ENCODE measurements at regions not wholly inside any gene's neighbourhood (a gene's known extent, or its start where the extent isn't known, plus 50 kb on each side); places are given as distances from the start of the nearest gene placed in this dataset.

GRCh38 chr15:70497661-70498060 is 265.7 kb downstream of the UACA start:
- H3K4me3 Mint-ChIP-seq, result no peak overlapping the region
- Histone ChIP-seq H3K9me3 (ENCODE audit: low read depth) (no peaks in the 10 kb centered on the region), H3K4me1 (peaks cover 16% of the 10 kb centered on the region), H3F3A (ENCODE audit: low read depth) (peaks cover 14% of the 10 kb centered on the region), H3K4me2 (no peak overlapping the region), H2AFZ (replicated peaks) (no peak overlapping the region), H3K27me3 (no peaks in the 10 kb centered on the region), H3K79me2 (ENCODE audit: low read depth) (no peaks in the 10 kb centered on the region), H3K9ac (no peak overlapping the region), H3K4me3 (no peak overlapping the region), H3K27ac (no peak overlapping the region), H3K36me3 (no peaks in the 10 kb centered on the region), H4K20me1 (ENCODE audit: low read depth) (no peaks in the 10 kb centered on the region)
- H3K9me3 Mint-ChIP-seq, result no peaks in the 10 kb centered on the region
- DNase-seq (ENCODE audit: low spot score), result no peak
- H3K27ac Mint-ChIP-seq, result peak overlapping the region; percentile 94
- TF ChIP-seq EZH2phosphoT487 (IDR thresholded peaks at IDR 0.05) (no peak), CTCF (IDR thresholded peaks at IDR 0.05) (no peak), EZH2 (IDR thresholded peaks at IDR 0.05) (no peak)
- peaks cover 36% of the 10 kb centered on the region for H3K4me1 Mint-ChIP-seq
- H3K27me3 Mint-ChIP-seq (ENCODE audit: insufficient read depth, low read depth), result peaks cover 12% of the 10 kb centered on the region
- H3K36me3 Mint-ChIP-seq, result no peaks in the 10 kb centered on the region

- no peaks in the 10 kb centered on the region for H3K36me3 ChIP-seq
- no peaks in the 10 kb centered on the region for H3K36me3 Mint-ChIP-seq
- H2AFZ ChIP-seq (replicated peaks), result no peak overlapping the region
- H3K27me3 ChIP-seq, result no peaks in the 10 kb centered on the region
- no peak overlapping the region for H3K4me3 Mint-ChIP-seq
- no peak overlapping the region for H3K4me2 ChIP-seq
- no peak for DNase-seq (ENCODE audit: low spot score)
- H3K9me3 Mint-ChIP-seq, result no peaks in the 10 kb centered on the region
- H3F3A ChIP-seq (ENCODE audit: low read depth), result peaks cover 14% of the 10 kb centered on the region
- H3K4me1 Mint-ChIP-seq, result peaks cover 41% of the 10 kb centered on the region
- H3K27ac ChIP-seq, result no peak overlapping the region
- H3K4me1 ChIP-seq, result peaks cover 16% of the 10 kb centered on the region
- H3K27me3 Mint-ChIP-seq (ENCODE audit: insufficient read depth, low read depth), result peaks cover 15% of the 10 kb centered on the region
- no peaks in the 10 kb centered on the region for H3K9me3 ChIP-seq (ENCODE audit: low read depth)
- no peak overlapping the region for H3K27ac Mint-ChIP-seq
- no peak overlapping the region for H3K4me3 ChIP-seq
- no peaks in the 10 kb centered on the region for H4K20me1 ChIP-seq (ENCODE audit: low read depth)
- no peaks in the 10 kb centered on the region for H3K79me2 ChIP-seq (ENCODE audit: low read depth)
- TF ChIP-seq EZH2phosphoT487 (IDR thresholded peaks at IDR 0.05), result no peak
- no peak for TF ChIP-seq CTCF (IDR thresholded peaks at IDR 0.05)
- TF ChIP-seq EZH2 (IDR thresholded peaks at IDR 0.05), result no peak
- no peak overlapping the region for H3K9ac ChIP-seq
These were observed 267.3 kb downstream of the UACA start for GRCh38 chr15:70495991-70496599.

GRCh38 chr15:70494852-70495571 is 268.3 kb downstream of the UACA start:
- Histone ChIP-seq H3K36me3 (no peaks in the 10 kb centered on the region), H3K27me3 (no peaks in the 10 kb centered on the region), H2AFZ (replicated peaks) (no peak overlapping the region), H4K20me1 (ENCODE audit: low read depth) (no peaks in the 10 kb centered on the region), H3K27ac (no peak overlapping the region), H3K9ac (no peak overlapping the region), H3K9me3 (ENCODE audit: low read depth) (no peaks in the 10 kb centered on the region), H3K4me2 (peak overlapping the region; percentile 32), H3K79me2 (ENCODE audit: low read depth) (no peaks in the 10 kb centered on the region), H3F3A (ENCODE audit: low read depth) (peaks cover 14% of the 10 kb centered on the region), H3K4me1 (peaks cover 16% of the 10 kb centered on the region), H3K4me3 (no peak overlapping the region)
- H3K27me3 Mint-ChIP-seq (ENCODE audit: insufficient read depth, low read depth), result peaks cover 10% of the 10 kb centered on the region
- H3K9me3 Mint-ChIP-seq, result no peaks in the 10 kb centered on the region
- no peaks in the 10 kb centered on the region for H3K36me3 Mint-ChIP-seq
- peak overlapping the region; percentile 73 for H3K27ac Mint-ChIP-seq
- peaks cover 37% of the 10 kb centered on the region for H3K4me1 Mint-ChIP-seq
- peak; percentile 70 for DNase-seq (ENCODE audit: low spot score)
- no peak for TF ChIP-seq CTCF (IDR thresholded peaks at IDR 0.05)
- TF ChIP-seq EZH2 (IDR thresholded peaks at IDR 0.05), result no peak
- no peak for TF ChIP-seq EZH2phosphoT487 (IDR thresholded peaks at IDR 0.05)
- no peak overlapping the region for H3K4me3 Mint-ChIP-seq
